Fibroblast of lung (primary cell): ENCODE measurements at regions not wholly inside any gene's neighbourhood (a gene's known extent, or its start where the extent isn't known, plus 50 kb on each side); places are given as distances from the start of the nearest gene placed in this dataset.
A peak's percentile ranks its signal among the peaks of the same experiment; 100 is the strongest.
"Not testable (repeated sequence)": the region's sequence is repeated elsewhere in the genome, so short reads cannot be mapped to it uniquely, and the experiment has no call there.

Experiments used
- DNase-seq, 2 donors: peaks; one replicate each; pipeline versions ENCODE4 v3.0.0 to v3.0.0-alpha.2; 2010; ENCODE audit warnings: low read depth in 2 of 2
- H2AFZ ChIP-seq: 2 replicates; pipeline ENCODE4 v1.5.1; 2012; ENCODE audit warnings: low read length, control low read depth, inconsistent platforms
- H3K27ac ChIP-seq: 2 replicates; pipeline ENCODE4 v1.5.1; 2011; ENCODE audit warnings: low read length, control low read depth; ENCODE audit not compliant: insufficient read depth
- H3K27me3 ChIP-seq: 2 replicates; pipeline ENCODE4 v1.5.1; 2011; ENCODE audit warnings: mild to moderate bottlenecking, low read length; ENCODE audit not compliant: control insufficient read depth, insufficient read depth
- H3K36me3 ChIP-seq: 2 replicates; pipeline ENCODE4 v1.5.1; 2011; ENCODE audit warnings: low read length; ENCODE audit not compliant: control insufficient read depth, insufficient read depth
- H3K4me1 ChIP-seq: 2 replicates; pipeline ENCODE4 v1.5.1; 2011; ENCODE audit warnings: low read length; ENCODE audit not compliant: control insufficient read depth, insufficient read depth; ENCODE audit errors: extremely low read depth
- H3K4me2 ChIP-seq: 2 replicates; pipeline ENCODE4 v1.5.1; 2011; ENCODE audit warnings: low read length, control low read depth; ENCODE audit not compliant: insufficient read depth; ENCODE audit errors: extremely low read depth
- H3K4me3 ChIP-seq, 4 experiments: fragments of 200-600 bp in 1 of 4; sonication (generic) in 1 of 4; replicated peaks in 1 of 4; 2 replicates each; pipeline ENCODE4 v1.5.1; 2011 to 2016; ENCODE audit warnings: low read length in 4 of 4, low read depth in 3 of 4, mild to moderate bottlenecking in 3 of 4, control low read depth in 2 of 4, inconsistent platforms in 1 of 4, mixed read lengths in 1 of 4; ENCODE audit not compliant: insufficient read depth in 1 of 4; ENCODE audit errors: control extremely low read depth in 1 of 4
- H3K79me2 ChIP-seq: 2 replicates; pipeline ENCODE4 v1.5.1; 2012; ENCODE audit warnings: mild to moderate bottlenecking, low read length, inconsistent platforms; ENCODE audit not compliant: control insufficient read depth, insufficient read depth
- H3K9ac ChIP-seq: 2 replicates; pipeline ENCODE4 v1.5.1; 2011; ENCODE audit warnings: mild to moderate bottlenecking, low read length, control low read depth; ENCODE audit not compliant: insufficient read depth
- H3K9me3 ChIP-seq: 2 replicates; pipeline ENCODE4 v1.5.1; 2012; ENCODE audit warnings: low read depth, low read length; ENCODE audit not compliant: control insufficient read depth, insufficient read depth
- H4K20me1 ChIP-seq: 2 replicates; pipeline ENCODE4 v1.5.1; 2011; ENCODE audit warnings: low read length; ENCODE audit not compliant: control insufficient read depth, insufficient read depth; ENCODE audit errors: extremely low read depth
- EZH2 ChIP-seq: IDR thresholded peaks from 2 replicates; pipeline ENCODE4 v1.5.1; 2012; ENCODE audit warnings: low read length, control low read depth, mild to moderate bottlenecking; ENCODE audit errors: missing control alignments
- TF ChIP-seq, protein P1 (sequence below), 2 donors: IDR thresholded peaks in 1 of 2; conservative IDR thresholded peaks in 1 of 2; 1 replicate in 1 of 2; 2 replicates in 1 of 2; pipeline ENCODE4 v1.5.1; 2011 to 2012; ENCODE audit warnings: low read length in 2 of 2, control low read depth in 1 of 2, inconsistent platforms in 1 of 2, low read depth in 1 of 2, mild to moderate bottlenecking in 1 of 2

DNA sequence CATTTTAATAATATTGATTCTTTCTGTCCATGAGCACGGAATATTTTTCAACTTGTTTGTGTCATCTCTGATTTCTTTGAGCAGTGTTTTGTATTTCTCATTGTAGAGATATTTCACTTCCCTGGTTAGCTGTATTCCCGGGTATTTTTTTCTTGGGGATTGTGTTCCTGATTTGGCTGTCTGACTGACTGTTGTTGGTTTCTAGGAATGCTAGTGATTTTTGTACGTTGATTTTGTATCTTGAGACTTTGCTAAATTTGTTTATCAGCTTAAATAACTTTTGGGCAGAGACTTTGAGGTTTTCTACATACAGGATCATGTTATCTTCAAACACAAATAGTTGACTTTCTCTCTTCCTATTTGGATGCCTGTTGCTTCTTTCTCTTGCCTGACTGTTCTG, 418.8 kb upstream of the ALCAM start:
- Histone ChIP-seq H3K4me3 (no peak overlapping the region), H3K36me3 (no peaks in the 10 kb centered on the region), H4K20me1 (no peaks in the 10 kb centered on the region), H3K4me2 (no peak overlapping the region), H3K9me3 (no peaks in the 10 kb centered on the region), H2AFZ (no peak overlapping the region), H3K4me1 (peaks cover 3% of the 10 kb centered on the region), H3K27ac (no peak overlapping the region), H3K79me2 (no peaks in the 10 kb centered on the region), H3K27me3 (no peaks in the 10 kb centered on the region), H3K9ac (no peak overlapping the region)
- TF ChIP-seq, protein P1, sequence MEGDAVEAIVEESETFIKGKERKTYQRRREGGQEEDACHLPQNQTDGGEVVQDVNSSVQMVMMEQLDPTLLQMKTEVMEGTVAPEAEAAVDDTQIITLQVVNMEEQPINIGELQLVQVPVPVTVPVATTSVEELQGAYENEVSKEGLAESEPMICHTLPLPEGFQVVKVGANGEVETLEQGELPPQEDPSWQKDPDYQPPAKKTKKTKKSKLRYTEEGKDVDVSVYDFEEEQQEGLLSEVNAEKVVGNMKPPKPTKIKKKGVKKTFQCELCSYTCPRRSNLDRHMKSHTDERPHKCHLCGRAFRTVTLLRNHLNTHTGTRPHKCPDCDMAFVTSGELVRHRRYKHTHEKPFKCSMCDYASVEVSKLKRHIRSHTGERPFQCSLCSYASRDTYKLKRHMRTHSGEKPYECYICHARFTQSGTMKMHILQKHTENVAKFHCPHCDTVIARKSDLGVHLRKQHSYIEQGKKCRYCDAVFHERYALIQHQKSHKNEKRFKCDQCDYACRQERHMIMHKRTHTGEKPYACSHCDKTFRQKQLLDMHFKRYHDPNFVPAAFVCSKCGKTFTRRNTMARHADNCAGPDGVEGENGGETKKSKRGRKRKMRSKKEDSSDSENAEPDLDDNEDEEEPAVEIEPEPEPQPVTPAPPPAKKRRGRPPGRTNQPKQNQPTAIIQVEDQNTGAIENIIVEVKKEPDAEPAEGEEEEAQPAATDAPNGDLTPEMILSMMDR (conservative IDR thresholded peaks at IDR 0.05 in 1 of 2, IDR thresholded peaks at IDR 0.05 in 1 of 2; ENCODE audit: low read depth in 1 of 2, low read length in 2 of 2) = no peak
- no peak for TF ChIP-seq EZH2
- peak in 1 of 2 donors; percentile 58 for DNase-seq

DNA sequence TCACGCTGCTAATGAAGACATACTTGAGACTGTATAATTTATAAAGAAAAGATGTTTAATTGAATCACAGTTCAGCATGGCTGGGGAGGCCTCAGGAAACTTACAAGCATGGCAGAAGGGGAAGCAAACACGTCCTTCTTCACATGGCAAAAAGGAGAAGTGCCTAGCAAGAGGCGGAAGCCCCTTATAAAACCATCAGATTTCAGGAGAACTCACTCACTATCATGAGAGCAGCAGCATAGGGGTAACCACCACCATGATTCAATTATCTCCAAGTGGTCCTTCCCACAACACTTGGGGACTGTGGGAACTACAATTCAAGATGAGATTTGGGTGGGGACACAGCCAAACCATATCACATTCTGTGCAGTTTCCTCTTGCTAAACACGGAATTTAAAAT, 416.9 kb upstream of the ALCAM start:
- H3K4me2 ChIP-seq, DNase-seq, H3K27ac ChIP-seq, H3K4me3 ChIP-seq, H3K27me3 ChIP-seq, H3K4me1 ChIP-seq, H3K79me2 ChIP-seq, H2AFZ ChIP-seq, H3K9ac ChIP-seq, H3K36me3 ChIP-seq, H3K9me3 ChIP-seq, H4K20me1 ChIP-seq: not testable (repeated sequence)

DNA sequence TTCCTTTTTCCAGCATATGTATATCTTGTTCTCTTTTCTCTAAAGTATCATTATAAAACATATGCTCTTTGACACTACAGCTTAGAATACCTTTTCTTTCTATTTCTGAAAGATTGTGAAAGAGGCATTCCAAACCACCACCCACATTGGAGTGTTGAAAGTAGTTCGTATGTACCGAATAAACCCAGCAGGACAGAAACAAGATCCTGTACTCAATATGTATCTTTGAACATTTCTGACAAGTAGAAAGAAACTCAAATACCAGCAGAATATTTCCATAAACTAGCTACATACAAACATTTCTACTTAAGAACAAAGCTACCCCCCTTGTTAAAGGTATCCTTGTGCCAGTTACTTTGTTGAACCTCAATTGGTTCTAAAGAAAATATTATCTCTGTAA, 415.3 kb upstream of the ALCAM start:
- Histone ChIP-seq H3K4me2 (no peak overlapping the region), H4K20me1 (no peaks in the 10 kb centered on the region), H3K79me2 (no peaks in the 10 kb centered on the region), H3K4me1 (peaks cover 3% of the 10 kb centered on the region), H3K9me3 (no peaks in the 10 kb centered on the region), H3K36me3 (no peaks in the 10 kb centered on the region), H3K4me3 (no peak overlapping the region), H3K27ac (no peak overlapping the region), H2AFZ (no peak overlapping the region), H3K9ac (no peak overlapping the region), H3K27me3 (no peaks in the 10 kb centered on the region)
- peak; percentile 19 to 40 for DNase-seq
- TF ChIP-seq, protein P1 (conservative IDR thresholded peaks at IDR 0.05 in 1 of 2, IDR thresholded peaks at IDR 0.05 in 1 of 2; ENCODE audit: low read depth in 1 of 2, low read length in 2 of 2) = no peak
- no peak for TF ChIP-seq EZH2
